ENCODE measurements at regions not wholly inside any gene's neighbourhood (a gene's known extent, or its start where the extent isn't known, plus 50 kb on each side); places are given as distances from the start of the nearest gene placed in this dataset.

DNA sequence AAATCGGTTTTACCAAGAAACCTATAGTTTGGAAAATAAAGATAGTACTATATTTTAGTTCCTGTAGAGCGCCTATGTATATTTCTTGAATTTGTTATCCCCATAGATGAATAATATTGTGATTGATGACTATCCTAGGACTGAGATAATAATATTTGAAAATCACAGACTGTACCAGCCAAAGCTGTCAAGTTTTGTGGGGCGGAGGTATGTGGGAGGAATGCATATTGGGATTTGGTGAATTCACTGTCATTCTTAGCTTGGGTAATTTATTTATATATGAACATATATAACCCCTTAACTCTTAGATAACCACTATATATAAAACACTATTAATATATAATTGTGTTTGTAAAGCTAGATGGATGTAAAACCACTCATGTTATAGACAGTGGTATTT lies 205.5 kb upstream of the ARSJ start:
- H3K4me1 ChIP-seq (ENCODE audit: control insufficient read depth in 2 of 3, insufficient read depth in 2 of 3, low read depth in 1 of 3, low read length in 3 of 3), result no peaks in the 10 kb centered on the region
- no peak overlapping the region for H3K9ac ChIP-seq (ENCODE audit: low read length in 3 of 3)
- no peak overlapping the region for H3K27ac ChIP-seq (ENCODE audit: low read depth in 2 of 2, low read length in 2 of 2)
- TF ChIP-seq, protein P1, sequence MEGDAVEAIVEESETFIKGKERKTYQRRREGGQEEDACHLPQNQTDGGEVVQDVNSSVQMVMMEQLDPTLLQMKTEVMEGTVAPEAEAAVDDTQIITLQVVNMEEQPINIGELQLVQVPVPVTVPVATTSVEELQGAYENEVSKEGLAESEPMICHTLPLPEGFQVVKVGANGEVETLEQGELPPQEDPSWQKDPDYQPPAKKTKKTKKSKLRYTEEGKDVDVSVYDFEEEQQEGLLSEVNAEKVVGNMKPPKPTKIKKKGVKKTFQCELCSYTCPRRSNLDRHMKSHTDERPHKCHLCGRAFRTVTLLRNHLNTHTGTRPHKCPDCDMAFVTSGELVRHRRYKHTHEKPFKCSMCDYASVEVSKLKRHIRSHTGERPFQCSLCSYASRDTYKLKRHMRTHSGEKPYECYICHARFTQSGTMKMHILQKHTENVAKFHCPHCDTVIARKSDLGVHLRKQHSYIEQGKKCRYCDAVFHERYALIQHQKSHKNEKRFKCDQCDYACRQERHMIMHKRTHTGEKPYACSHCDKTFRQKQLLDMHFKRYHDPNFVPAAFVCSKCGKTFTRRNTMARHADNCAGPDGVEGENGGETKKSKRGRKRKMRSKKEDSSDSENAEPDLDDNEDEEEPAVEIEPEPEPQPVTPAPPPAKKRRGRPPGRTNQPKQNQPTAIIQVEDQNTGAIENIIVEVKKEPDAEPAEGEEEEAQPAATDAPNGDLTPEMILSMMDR (IDR thresholded peaks at IDR 0.05; ENCODE audit: borderline replicate concordance, extremely low read depth, insufficient read depth), result no peak
- no peaks in the 10 kb centered on the region for H3K9me3 ChIP-seq (ENCODE audit: control insufficient read depth in 2 of 3, insufficient read depth in 1 of 3, low read length in 3 of 3)
- H3K4me3 ChIP-seq (ENCODE audit: low read length in 3 of 3), result no peak overlapping the region
- H3K36me3 ChIP-seq (ENCODE audit: control insufficient read depth in 2 of 3, insufficient read depth in 3 of 3, low read length in 3 of 3), result no peaks in the 10 kb centered on the region
- intact Hi-C loops (cut with DNase I), result no loop called here
- no peak for DNase-seq
- H3K27me3 ChIP-seq (ENCODE audit: control insufficient read depth, insufficient read depth, low read length), result no peaks in the 10 kb centered on the region
- FAIRE-seq, result no peak

DNA sequence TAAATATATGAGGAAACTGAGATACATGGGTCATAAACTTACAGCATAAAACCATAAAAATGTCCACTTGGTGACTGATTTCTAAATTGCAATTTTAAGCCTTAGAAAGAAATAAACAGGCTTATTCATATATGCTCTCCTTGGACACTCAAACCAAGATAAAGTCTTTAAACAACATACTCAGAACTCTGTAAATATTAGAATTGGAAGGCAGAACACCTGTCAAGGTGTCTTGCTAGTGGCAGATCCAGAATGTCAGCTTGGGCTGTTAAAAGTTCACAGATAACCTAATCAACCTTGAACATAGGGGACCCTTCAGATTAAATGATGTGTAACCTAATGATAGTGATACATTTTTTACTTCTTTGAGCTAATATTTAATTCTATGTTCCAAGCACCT lies 208.1 kb upstream of the ARSJ start:
- Histone ChIP-seq H3K9me3 (ENCODE audit: control insufficient read depth in 2 of 3, insufficient read depth in 1 of 3, low read length in 3 of 3) (no peaks in the 10 kb centered on the region), H3K27ac (ENCODE audit: low read depth in 2 of 2, low read length in 2 of 2) (no peak overlapping the region), H3K36me3 (ENCODE audit: control insufficient read depth in 2 of 3, insufficient read depth in 3 of 3, low read length in 3 of 3) (no peaks in the 10 kb centered on the region), H3K4me1 (ENCODE audit: control insufficient read depth in 2 of 3, insufficient read depth in 2 of 3, low read depth in 1 of 3, low read length in 3 of 3) (no peaks in the 10 kb centered on the region), H3K27me3 (ENCODE audit: control insufficient read depth, insufficient read depth, low read length) (no peaks in the 10 kb centered on the region), H3K9ac (ENCODE audit: low read length in 3 of 3) (no peak overlapping the region), H3K4me3 (ENCODE audit: low read length in 3 of 3) (no peak overlapping the region)
- TF ChIP-seq, protein P1 (IDR thresholded peaks at IDR 0.05; ENCODE audit: borderline replicate concordance, extremely low read depth, insufficient read depth), result no peak
- FAIRE-seq (no peak), DNase-seq (no peak)
- intact Hi-C loops (cut with DNase I), result no loop called here

DNA sequence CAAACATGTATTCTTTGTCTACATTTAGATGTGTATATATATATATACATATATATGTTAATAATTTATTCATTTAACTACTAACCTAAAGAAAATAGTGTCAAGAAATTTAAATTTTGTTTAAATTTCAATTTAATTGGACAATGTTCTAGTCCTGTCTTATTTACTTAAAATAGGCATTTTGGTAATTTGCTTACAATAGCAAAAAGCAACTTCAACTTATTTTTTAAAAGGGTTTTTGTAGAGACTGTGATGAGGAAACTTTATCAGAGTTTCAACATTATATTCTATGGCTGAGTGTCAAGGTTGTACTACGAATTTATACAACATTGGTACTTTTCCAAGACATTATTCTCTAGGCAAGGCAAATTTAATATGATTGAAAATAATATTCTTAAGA lies 212.0 kb upstream of the ARSJ start:
- Histone ChIP-seq H3K9ac (ENCODE audit: low read length in 3 of 3) (no peak overlapping the region), H3K4me1 (ENCODE audit: control insufficient read depth in 2 of 3, insufficient read depth in 2 of 3, low read depth in 1 of 3, low read length in 3 of 3) (no peaks in the 10 kb centered on the region), H3K27me3 (ENCODE audit: control insufficient read depth, insufficient read depth, low read length) (no peaks in the 10 kb centered on the region), H3K9me3 (ENCODE audit: control insufficient read depth in 2 of 3, insufficient read depth in 1 of 3, low read length in 3 of 3) (no peaks in the 10 kb centered on the region), H3K4me3 (ENCODE audit: low read length in 3 of 3) (no peak overlapping the region), H3K36me3 (ENCODE audit: control insufficient read depth in 2 of 3, insufficient read depth in 3 of 3, low read length in 3 of 3) (no peaks in the 10 kb centered on the region), H3K27ac (ENCODE audit: low read depth in 2 of 2, low read length in 2 of 2) (no peak overlapping the region)
- intact Hi-C loops (cut with DNase I), result no loop called here
- no peak for DNase-seq
- peak; percentile 69 for FAIRE-seq
- TF ChIP-seq, protein P1 (IDR thresholded peaks at IDR 0.05; ENCODE audit: borderline replicate concordance, extremely low read depth, insufficient read depth), result no peak

DNA sequence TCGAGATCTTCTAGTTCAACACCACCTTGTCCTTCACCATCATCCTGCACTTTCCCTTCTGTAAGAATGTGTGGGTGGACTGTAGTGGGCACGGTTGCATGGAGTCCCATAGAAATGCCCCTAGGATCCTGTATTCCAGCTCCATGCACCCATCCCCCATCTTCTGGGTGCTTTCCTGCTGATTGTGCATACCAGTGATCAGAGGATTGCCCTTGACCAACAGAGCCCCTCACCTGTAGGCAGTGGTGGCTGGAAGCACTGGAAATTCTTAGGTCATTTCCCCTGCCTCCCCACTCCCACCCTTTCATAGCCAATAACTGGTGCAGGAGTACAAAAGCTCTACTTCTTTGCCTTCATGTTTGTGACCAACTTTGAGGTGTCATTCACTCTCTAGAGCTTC lies 213.4 kb upstream of the ARSJ start:
- TF ChIP-seq, protein P1 (IDR thresholded peaks at IDR 0.05; ENCODE audit: borderline replicate concordance, extremely low read depth, insufficient read depth), result no peak
- no peak for FAIRE-seq
- no peaks in the 10 kb centered on the region for H3K9me3 ChIP-seq (ENCODE audit: control insufficient read depth in 2 of 3, insufficient read depth in 1 of 3, low read length in 3 of 3)
- H3K9ac ChIP-seq (ENCODE audit: low read length in 3 of 3), result no peak overlapping the region
- intact Hi-C loops (cut with DNase I), result no loop called here
- no peak for DNase-seq
- H3K27ac ChIP-seq (ENCODE audit: low read depth in 2 of 2, low read length in 2 of 2), result no peak overlapping the region
- no peak overlapping the region for H3K4me3 ChIP-seq (ENCODE audit: low read length in 3 of 3)
- H3K4me1 ChIP-seq (ENCODE audit: control insufficient read depth in 2 of 3, insufficient read depth in 2 of 3, low read depth in 1 of 3, low read length in 3 of 3), result no peaks in the 10 kb centered on the region
- H3K27me3 ChIP-seq (ENCODE audit: control insufficient read depth, insufficient read depth, low read length), result no peaks in the 10 kb centered on the region
- no peaks in the 10 kb centered on the region for H3K36me3 ChIP-seq (ENCODE audit: control insufficient read depth in 2 of 3, insufficient read depth in 3 of 3, low read length in 3 of 3)
